Smooth muscle cell (in vitro differentiated cells): ENCODE measurements at regions not wholly inside any gene's neighbourhood (a gene's known extent, or its start where the extent isn't known, plus 50 kb on each side); places are given as distances from the start of the nearest gene placed in this dataset.

ENCODE experiments used
- DNase-seq: peaks from one replicate; lab custom pipeline; 2025; ENCODE audit not compliant: unreplicated experiment; lab: John Stamatoyannopoulos, UW
- H2AFZ ChIP-seq: fragments of 200-600 bp; sonication (generic); 2 replicates; pipeline ENCODE4 v1.6.0; 2016; ENCODE audit warnings: antibody characterized with exemption, low read depth, mild to moderate bottlenecking
- H3F3A ChIP-seq: fragments of 200-600 bp; sonication (generic); 2 replicates; pipeline ENCODE4 v1.6.0; 2017; ENCODE audit warnings: antibody characterized with exemption, low read depth
- H3K27ac ChIP-seq: fragments of 200-600 bp; sonication (generic); 2 replicates; pipeline ENCODE4 v1.5.1; 2016; ENCODE audit warnings: low read depth, mild to moderate bottlenecking
- H3K27me3 ChIP-seq: fragments of 200-600 bp; sonication (generic); 2 replicates; pipeline ENCODE4 v1.6.1; 2016; ENCODE audit warnings: low read depth, mild to moderate bottlenecking
- H3K36me3 ChIP-seq: fragments of 200-600 bp; sonication (generic); 2 replicates; pipeline ENCODE4 v1.5.1; 2016; ENCODE audit warnings: low read depth
- H3K4me1 ChIP-seq: fragments of 200-600 bp; sonication (generic); 2 replicates; pipeline ENCODE4 v1.5.1; 2016; ENCODE audit warnings: low read depth
- H3K4me2 ChIP-seq: fragments of 200-600 bp; sonication (generic); 2 replicates; pipeline ENCODE4 v1.6.0; 2016; ENCODE audit warnings: mild to moderate bottlenecking
- H3K4me3 ChIP-seq: fragments of 200-600 bp; sonication (generic); 2 replicates; pipeline ENCODE4 v1.5.1; 2016; ENCODE audit warnings: mild to moderate bottlenecking
- H3K79me2 ChIP-seq: fragments of 200-600 bp; sonication (generic); 2 replicates; pipeline ENCODE4 v1.6.0; 2016; ENCODE audit warnings: low read depth, mild to moderate bottlenecking
- H3K9ac ChIP-seq: fragments of 200-600 bp; sonication (generic); 2 replicates; pipeline ENCODE4 v1.6.0; 2016; ENCODE audit warnings: low read depth
- H3K9me3 ChIP-seq: fragments of 200-600 bp; sonication (generic); replicated peaks from 2 replicates; pipeline ENCODE4 v1.5.1; 2016; ENCODE audit warnings: low read depth
- H4K20me1 ChIP-seq: fragments of 200-600 bp; sonication (generic); 2 replicates; pipeline ENCODE4 v1.6.0; 2016; ENCODE audit warnings: low read depth
- WGBS: methylation state at CpG from one replicate; pipeline ENCODE4 v1.1.7; 2016; ENCODE audit warnings: low lambda C conversion rate; 5-methylcytosine and 5-hydroxymethylcytosine counted together
- TF ChIP-seq, protein P1 (sequence below): fragments of 200-600 bp; sonication (generic); IDR thresholded peaks from 2 replicates; pipeline ENCODE4 v1.5.1; 2017; ENCODE audit warnings: borderline replicate concordance, mild to moderate bottlenecking, antibody characterized with exemption; ENCODE audit not compliant: insufficient read depth, poor library complexity, severe bottlenecking

DNA sequence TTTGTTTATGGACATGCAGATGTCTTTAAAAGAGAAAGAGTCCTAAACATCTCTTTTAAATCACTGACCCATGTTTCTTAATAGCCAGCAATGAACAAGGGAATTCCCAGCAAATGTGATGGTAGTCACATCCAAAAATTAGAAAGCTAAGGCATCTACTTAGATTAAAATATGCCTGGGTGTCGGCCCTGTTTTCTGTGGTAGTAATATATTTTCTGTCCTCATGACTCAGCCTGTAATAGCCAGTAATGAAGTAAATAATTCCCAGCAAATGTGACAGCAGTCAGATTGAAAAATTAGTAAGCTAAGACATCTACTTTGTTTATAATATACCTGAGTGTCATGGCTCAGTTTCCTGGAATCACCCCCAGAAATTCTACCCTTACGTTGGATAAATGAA lies 60.6 kb upstream of the MYRIP start:
- no peaks in the 10 kb centered on the region for H3F3A ChIP-seq
- TF ChIP-seq, protein P1, sequence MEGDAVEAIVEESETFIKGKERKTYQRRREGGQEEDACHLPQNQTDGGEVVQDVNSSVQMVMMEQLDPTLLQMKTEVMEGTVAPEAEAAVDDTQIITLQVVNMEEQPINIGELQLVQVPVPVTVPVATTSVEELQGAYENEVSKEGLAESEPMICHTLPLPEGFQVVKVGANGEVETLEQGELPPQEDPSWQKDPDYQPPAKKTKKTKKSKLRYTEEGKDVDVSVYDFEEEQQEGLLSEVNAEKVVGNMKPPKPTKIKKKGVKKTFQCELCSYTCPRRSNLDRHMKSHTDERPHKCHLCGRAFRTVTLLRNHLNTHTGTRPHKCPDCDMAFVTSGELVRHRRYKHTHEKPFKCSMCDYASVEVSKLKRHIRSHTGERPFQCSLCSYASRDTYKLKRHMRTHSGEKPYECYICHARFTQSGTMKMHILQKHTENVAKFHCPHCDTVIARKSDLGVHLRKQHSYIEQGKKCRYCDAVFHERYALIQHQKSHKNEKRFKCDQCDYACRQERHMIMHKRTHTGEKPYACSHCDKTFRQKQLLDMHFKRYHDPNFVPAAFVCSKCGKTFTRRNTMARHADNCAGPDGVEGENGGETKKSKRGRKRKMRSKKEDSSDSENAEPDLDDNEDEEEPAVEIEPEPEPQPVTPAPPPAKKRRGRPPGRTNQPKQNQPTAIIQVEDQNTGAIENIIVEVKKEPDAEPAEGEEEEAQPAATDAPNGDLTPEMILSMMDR, result no peak
- H4K20me1 ChIP-seq, result no peaks in the 10 kb centered on the region
- no peaks in the 10 kb centered on the region for H3K9me3 ChIP-seq
- no peak overlapping the region for H3K9ac ChIP-seq
- no peak overlapping the region for H3K4me3 ChIP-seq
- H3K4me1 ChIP-seq, result no peaks in the 10 kb centered on the region
- peaks cover 33% of the 10 kb centered on the region for H3K27me3 ChIP-seq
- 89% methylated on average over 2 of the region's 2 CpGs for WGBS
- H2AFZ ChIP-seq, result no peak overlapping the region
- DNase-seq, result no peak
- H3K36me3 ChIP-seq, result no peaks in the 10 kb centered on the region
- no peaks in the 10 kb centered on the region for H3K79me2 ChIP-seq
- no peak overlapping the region for H3K4me2 ChIP-seq
- no peak overlapping the region for H3K27ac ChIP-seq

DNA sequence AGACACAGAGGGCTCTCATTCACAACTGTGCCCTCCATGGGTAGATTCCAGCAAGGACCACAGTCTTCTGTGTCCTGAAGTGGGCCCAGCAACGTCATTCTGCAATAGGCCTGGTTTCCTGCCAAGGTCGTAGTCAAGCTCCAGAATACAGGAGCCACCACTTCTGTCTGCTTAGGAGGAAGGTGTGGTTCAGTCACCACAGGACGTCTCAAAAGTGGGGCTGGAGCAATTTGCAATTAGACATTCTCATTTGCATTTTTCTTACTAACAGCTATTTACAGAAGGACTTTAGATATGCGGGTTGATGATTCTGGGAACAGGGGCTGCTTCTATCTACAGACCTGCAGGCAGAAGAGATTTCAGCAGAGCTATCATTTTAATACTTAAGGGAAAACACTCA lies 58.7 kb upstream of the MYRIP start:
- TF ChIP-seq, protein P1, result no peak
- H3K79me2 ChIP-seq, result no peaks in the 10 kb centered on the region
- H3K9ac ChIP-seq, result no peak overlapping the region
- no peaks in the 10 kb centered on the region for H3F3A ChIP-seq
- WGBS, result 56% methylated on average over 4 of the region's 4 CpGs
- no peaks in the 10 kb centered on the region for H3K9me3 ChIP-seq
- H3K4me1 ChIP-seq, result no peaks in the 10 kb centered on the region
- H3K27ac ChIP-seq, result no peak overlapping the region
- H3K36me3 ChIP-seq, result no peaks in the 10 kb centered on the region
- peaks cover 44% of the 10 kb centered on the region for H3K27me3 ChIP-seq
- DNase-seq, result no peak
- no peaks in the 10 kb centered on the region for H4K20me1 ChIP-seq
- no peak overlapping the region for H3K4me2 ChIP-seq
- H2AFZ ChIP-seq, result no peak overlapping the region
- no peak overlapping the region for H3K4me3 ChIP-seq

DNA sequence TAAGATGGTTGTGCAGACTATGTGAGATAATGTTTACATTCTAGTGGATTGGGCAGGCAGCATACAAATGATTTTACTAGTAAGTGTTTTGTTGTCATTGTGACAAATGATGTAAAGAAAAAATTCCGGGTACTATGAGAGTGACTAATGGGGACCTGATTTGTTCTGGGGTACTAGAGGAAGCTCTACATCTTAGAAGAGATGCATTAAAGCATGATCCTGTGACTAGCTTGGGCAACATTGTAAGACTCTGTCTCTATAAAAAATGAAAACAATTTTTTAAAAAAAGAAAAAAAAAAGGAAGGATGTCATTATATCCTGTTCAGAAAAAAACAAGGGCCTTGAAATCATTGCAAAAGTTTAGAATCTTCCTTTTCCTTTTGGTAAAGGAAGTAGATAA lies 58.1 kb upstream of the MYRIP start:
- WGBS, result 86% methylated on average over 1 of the region's 1 CpG
- Histone ChIP-seq H3K4me2 (no peak overlapping the region), H2AFZ (no peak overlapping the region), H3K9me3 (no peaks in the 10 kb centered on the region), H3K27ac (no peak overlapping the region), H4K20me1 (no peaks in the 10 kb centered on the region), H3K79me2 (no peaks in the 10 kb centered on the region), H3F3A (no peaks in the 10 kb centered on the region), H3K4me1 (no peaks in the 10 kb centered on the region), H3K36me3 (no peaks in the 10 kb centered on the region), H3K9ac (no peak overlapping the region), H3K27me3 (peaks cover 45% of the 10 kb centered on the region), H3K4me3 (no peak overlapping the region)
- TF ChIP-seq, protein P1, result no peak
- DNase-seq, result no peak

DNA sequence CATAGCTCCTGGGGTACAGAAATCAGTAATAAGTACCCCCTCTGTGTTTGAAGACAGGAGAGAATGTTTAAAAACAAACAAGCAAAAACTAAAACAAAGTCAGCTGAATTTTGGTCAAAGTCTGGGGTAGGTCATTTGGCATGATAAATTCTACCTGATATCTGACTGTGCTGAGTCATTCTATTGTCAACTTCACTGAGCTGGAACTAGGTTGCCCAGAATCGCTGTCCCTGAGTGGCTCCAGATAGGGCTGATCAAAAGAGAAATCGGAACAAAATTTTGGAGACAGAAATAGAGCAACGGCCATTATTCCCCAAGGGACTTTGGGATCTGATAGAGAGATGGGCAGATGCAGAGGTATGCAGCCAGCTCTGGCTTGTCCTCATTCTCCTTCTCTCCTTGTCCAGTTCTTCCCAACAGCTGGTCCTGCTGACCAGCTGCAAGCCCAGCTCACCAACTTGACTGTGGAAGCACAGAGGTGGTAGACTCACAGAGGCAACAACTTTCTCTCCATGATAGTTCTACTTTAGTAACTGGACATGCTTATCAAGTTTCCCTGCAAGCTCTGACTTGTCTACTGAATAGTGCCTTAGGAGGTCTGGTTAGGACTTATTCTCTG lies 57.3 kb upstream of the MYRIP start:
- peaks cover 39% of the 10 kb centered on the region for H3K27me3 ChIP-seq
- 82% methylated on average over 3 of the region's 3 CpGs for WGBS
- peak overlapping the region; percentile 51 for H3K4me2 ChIP-seq
- DNase-seq, result no peak
- no peaks in the 10 kb centered on the region for H3K79me2 ChIP-seq
- no peak overlapping the region for H2AFZ ChIP-seq
- H3K4me3 ChIP-seq, result no peak overlapping the region
- H3K4me1 ChIP-seq, result no peaks in the 10 kb centered on the region
- H3K9ac ChIP-seq, result no peak overlapping the region
- H3K36me3 ChIP-seq, result no peaks in the 10 kb centered on the region
- H3K9me3 ChIP-seq, result no peaks in the 10 kb centered on the region
- no peaks in the 10 kb centered on the region for H4K20me1 ChIP-seq
- H3F3A ChIP-seq, result no peaks in the 10 kb centered on the region
- H3K27ac ChIP-seq, result no peak overlapping the region
- TF ChIP-seq, protein P1, result no peak
